ENCODE measurements at regions not wholly inside any gene's neighbourhood (a gene's known extent, or its start where the extent isn't known, plus 50 kb on each side); places are given as distances from the start of the nearest gene placed in this dataset.

- no peak for TF ChIP-seq CTCF (IDR thresholded peaks at IDR 0.05; ENCODE audit: low read depth, low read length)
- CTCF ChIA-PET: no interaction called here
- no peak for DNase-seq (ENCODE audit: low read depth, low spot score)
- Histone ChIP-seq H3K9me3 (ENCODE audit: control insufficient read depth, insufficient read depth, low read length) (peaks cover 30% of the 10 kb centered on the region), H3K4me3 (ENCODE audit: low read depth, low read length) (no peak overlapping the region), H3K27ac (ENCODE audit: low read depth, low read length) (no peak overlapping the region), H3K27me3 (ENCODE audit: control insufficient read depth, insufficient read depth, low read length) (no peaks in the 10 kb centered on the region)
- POLR2A ChIA-PET: no interaction called here
These were observed 246.8 kb upstream of the RAB6C start for GRCh38 chr2:129732630-129733026.

GRCh38 chr2:129733041-129733440 is 246.4 kb upstream of the RAB6C start:
- DNase-seq (ENCODE audit: low read depth, low spot score): no peak
- no peak for TF ChIP-seq CTCF (IDR thresholded peaks at IDR 0.05; ENCODE audit: low read depth, low read length)
- Histone ChIP-seq H3K9me3 (ENCODE audit: control insufficient read depth, insufficient read depth, low read length) (peaks cover 32% of the 10 kb centered on the region), H3K27me3 (ENCODE audit: control insufficient read depth, insufficient read depth, low read length) (no peaks in the 10 kb centered on the region), H3K4me3 (ENCODE audit: low read depth, low read length) (no peak overlapping the region), H3K27ac (ENCODE audit: low read depth, low read length) (no peak overlapping the region)
- ChIA-PET POLR2A (no interaction called here), CTCF (no interaction called here)

- Histone ChIP-seq H3K27me3 (ENCODE audit: control insufficient read depth, insufficient read depth, low read length) (no peaks in the 10 kb centered on the region), H3K9me3 (ENCODE audit: control insufficient read depth, insufficient read depth, low read length) (peaks cover 33% of the 10 kb centered on the region), H3K27ac (ENCODE audit: low read depth, low read length) (no peak overlapping the region), H3K4me3 (ENCODE audit: low read depth, low read length) (no peak overlapping the region)
- no peak for DNase-seq (ENCODE audit: low read depth, low spot score)
- TF ChIP-seq CTCF (IDR thresholded peaks at IDR 0.05; ENCODE audit: low read depth, low read length): no peak
- CTCF ChIA-PET: no interaction called here
- POLR2A ChIA-PET: no interaction called here
These were observed 245.9 kb upstream of the RAB6C start for GRCh38 chr2:129733579-129733978.

GRCh38 chr2:129734343-129735034 is 245.0 kb upstream of the RAB6C start:
- no peaks in the 10 kb centered on the region for H3K27me3 ChIP-seq (ENCODE audit: control insufficient read depth, insufficient read depth, low read length)
- CTCF ChIA-PET: no interaction called here
- TF ChIP-seq CTCF (IDR thresholded peaks at IDR 0.05; ENCODE audit: low read depth, low read length): no peak

GRCh38 chr2:129735576-129735975 is 243.9 kb upstream of the RAB6C start:
- no peak for DNase-seq (ENCODE audit: low read depth, low spot score)
- Histone ChIP-seq H3K27ac (ENCODE audit: low read depth, low read length) (no peak overlapping the region), H3K9me3 (ENCODE audit: control insufficient read depth, insufficient read depth, low read length) (peaks cover 44% of the 10 kb centered on the region), H3K27me3 (ENCODE audit: control insufficient read depth, insufficient read depth, low read length) (no peaks in the 10 kb centered on the region), H3K4me3 (ENCODE audit: low read depth, low read length) (no peak overlapping the region)
- POLR2A ChIA-PET: no interaction called here
- CTCF ChIA-PET: no interaction called here
- no peak for TF ChIP-seq CTCF (IDR thresholded peaks at IDR 0.05; ENCODE audit: low read depth, low read length)

More at GRCh38 chr2:129734343-129735034, 245.0 kb upstream of the RAB6C start:
- H3K9me3 ChIP-seq (ENCODE audit: control insufficient read depth, insufficient read depth, low read length): peaks cover 34% of the 10 kb centered on the region
- no peak overlapping the region for H3K4me3 ChIP-seq (ENCODE audit: low read depth, low read length)
- POLR2A ChIA-PET: no interaction called here
- H3K27ac ChIP-seq (ENCODE audit: low read depth, low read length): no peak overlapping the region
- DNase-seq (ENCODE audit: low read depth, low spot score): no peak

Measured in AG04450 (cell line).